OCI-LY1 (cell line): ENCODE measurements at regions not wholly inside any gene's neighbourhood (a gene's known extent, or its start where the extent isn't known, plus 50 kb on each side); places are given as distances from the start of the nearest gene placed in this dataset.

Experiments used
- H2AFZ ChIP-seq: fragments of 200-600 bp; sonication (generic), shearing (Covaris generic); 2 replicates; pipeline ENCODE4 v1.6.0; 2014; ENCODE audit warnings: antibody characterized with exemption, mild to moderate bottlenecking, low read length
- H3F3A ChIP-seq: fragments of 200-600 bp; sonication (generic), shearing (Covaris generic); 2 replicates; pipeline ENCODE4 v1.6.0; 2014; ENCODE audit warnings: mild to moderate bottlenecking, antibody characterized with exemption, low read length, moderate library complexity; ENCODE audit not compliant: insufficient read depth
- H3K27ac ChIP-seq: fragments of 200-600 bp; sonication (generic); 2 replicates; pipeline ENCODE4 v1.5.1; 2014; ENCODE audit warnings: low read length, mixed run types, mild to moderate bottlenecking, low read depth; ENCODE audit not compliant: poor library complexity, severe bottlenecking
- H3K27me3 ChIP-seq: fragments of 200-600 bp; sonication (generic); 2 replicates; pipeline ENCODE4 v1.6.0; 2014; ENCODE audit warnings: antibody characterized with exemption, mild to moderate bottlenecking, low read length, moderate library complexity; ENCODE audit not compliant: insufficient read depth
- H3K36me3 ChIP-seq: fragments of 200-600 bp; sonication (generic); 2 replicates; pipeline ENCODE4 v1.6.1; 2014; ENCODE audit warnings: mild to moderate bottlenecking, antibody characterized with exemption, low read length, moderate library complexity, mixed read lengths; ENCODE audit not compliant: insufficient read depth
- H3K4me1 ChIP-seq: fragments of 200-600 bp; sonication (generic); 2 replicates; pipeline ENCODE4 v1.5.1; 2014; ENCODE audit warnings: mild to moderate bottlenecking, low read length, moderate library complexity; ENCODE audit not compliant: insufficient read depth, severe bottlenecking
- H3K4me2 ChIP-seq: fragments of 200-600 bp; sonication (generic), shearing (Covaris generic); 2 replicates; pipeline ENCODE4 v1.6.1; 2014; ENCODE audit warnings: low read length
- H3K4me3 ChIP-seq: fragments of 200-600 bp; sonication (generic); 2 replicates; pipeline ENCODE4 v1.5.1; 2014; ENCODE audit warnings: low read length, low read depth, mild to moderate bottlenecking, mixed read lengths; ENCODE audit not compliant: poor library complexity, severe bottlenecking
- H3K79me2 ChIP-seq: fragments of 200-600 bp; shearing (Covaris generic); 2 replicates; pipeline ENCODE4 v1.6.1; 2016; ENCODE audit warnings: mixed run types, low read length, mixed read lengths; ENCODE audit not compliant: insufficient read depth
- H3K9ac ChIP-seq: fragments of 200-600 bp; sonication (generic), shearing (Covaris generic); 2 replicates; pipeline ENCODE4 v1.6.1; 2014; ENCODE audit warnings: mild to moderate bottlenecking, low read length, mixed read lengths
- H3K9me2 ChIP-seq: fragments of 200-600 bp; sonication (generic), shearing (Covaris generic); 2 replicates; pipeline ENCODE4 v1.6.1; 2014; ENCODE audit warnings: low read depth, mild to moderate bottlenecking, low read length, mixed read lengths
- H3K9me3 ChIP-seq: fragments of 200-600 bp; shearing (Covaris generic); 2 replicates; pipeline ENCODE4 v1.6.1; 2014; ENCODE audit warnings: low read length, mixed read lengths
- H4K20me1 ChIP-seq: fragments of 200-600 bp; sonication (generic), shearing (Covaris generic); 2 replicates; pipeline ENCODE4 v1.6.0; 2016; ENCODE audit warnings: mild to moderate bottlenecking, low read length; ENCODE audit not compliant: insufficient read depth
- CTCF ChIP-seq: fragments of 200-600 bp; sonication (generic), shearing (Covaris generic); IDR thresholded peaks from 2 replicates; pipeline ENCODE4 v1.5.1; 2017; ENCODE audit warnings: mild to moderate bottlenecking, antibody characterized with exemption, low read length, moderate library complexity, mixed read lengths
- EZH2 ChIP-seq: fragments of 200-600 bp; sonication (generic), shearing (Covaris generic); IDR thresholded peaks from 2 replicates; pipeline ENCODE4 v1.8.0; 2017; ENCODE audit warnings: borderline replicate concordance, mixed run types, mild to moderate bottlenecking, antibody characterized with exemption, low read length, moderate library complexity, mixed read lengths

GRCh38 chr3:34583451-34583850 is 785.0 kb downstream of the PDCD6IP start:
- no peak overlapping the region for H3K4me3 ChIP-seq
- H3K27ac ChIP-seq = no peak overlapping the region
- no peaks in the 10 kb centered on the region for H3K79me2 ChIP-seq
- no peaks in the 10 kb centered on the region for H3F3A ChIP-seq
- no peaks in the 10 kb centered on the region for H3K4me1 ChIP-seq
- TF ChIP-seq EZH2 (no peak), CTCF (no peak)
- H3K9ac ChIP-seq = no peak overlapping the region
- no peak overlapping the region for H2AFZ ChIP-seq
- no peak overlapping the region for H3K4me2 ChIP-seq
- H3K36me3 ChIP-seq = no peaks in the 10 kb centered on the region
- no peaks in the 10 kb centered on the region for H3K27me3 ChIP-seq
- H3K9me2 ChIP-seq = no peaks in the 10 kb centered on the region
- no peaks in the 10 kb centered on the region for H3K9me3 ChIP-seq
- H4K20me1 ChIP-seq = no peaks in the 10 kb centered on the region

- H3K4me1 ChIP-seq = no peaks in the 10 kb centered on the region
- no peaks in the 10 kb centered on the region for H3K79me2 ChIP-seq
- H2AFZ ChIP-seq = no peak overlapping the region
- H3K4me3 ChIP-seq = no peak overlapping the region
- no peak overlapping the region for H3K27ac ChIP-seq
- no peaks in the 10 kb centered on the region for H3F3A ChIP-seq
- H3K9ac ChIP-seq = no peak overlapping the region
- no peak for TF ChIP-seq CTCF
- no peak for TF ChIP-seq EZH2
- no peak overlapping the region for H3K4me2 ChIP-seq
- no peaks in the 10 kb centered on the region for H4K20me1 ChIP-seq
- H3K9me2 ChIP-seq = no peaks in the 10 kb centered on the region
- no peaks in the 10 kb centered on the region for H3K9me3 ChIP-seq
- H3K27me3 ChIP-seq = no peaks in the 10 kb centered on the region
- H3K36me3 ChIP-seq = no peaks in the 10 kb centered on the region
These were observed 786.5 kb downstream of the PDCD6IP start for GRCh38 chr3:34584971-34585370.

GRCh38 chr3:34599595-34599994 is 801.2 kb downstream of the PDCD6IP start:
- Histone ChIP-seq H3K27ac (no peak overlapping the region), H3F3A (no peaks in the 10 kb centered on the region), H3K4me1 (no peaks in the 10 kb centered on the region), H3K4me3 (no peak overlapping the region), H3K79me2 (no peaks in the 10 kb centered on the region), H3K9me2 (no peaks in the 10 kb centered on the region), H3K4me2 (no peak overlapping the region), H3K9me3 (no peaks in the 10 kb centered on the region), H4K20me1 (no peaks in the 10 kb centered on the region), H3K9ac (no peak overlapping the region), H2AFZ (no peak overlapping the region), H3K36me3 (no peaks in the 10 kb centered on the region), H3K27me3 (no peaks in the 10 kb centered on the region)
- TF ChIP-seq EZH2 (no peak), CTCF (no peak)
